ENCODE measurements at regions not wholly inside any gene's neighbourhood (a gene's known extent, or its start where the extent isn't known, plus 50 kb on each side); places are given as distances from the start of the nearest gene placed in this dataset.
A peak's percentile ranks its signal among the peaks of the same experiment; 100 is the strongest.

DNA sequence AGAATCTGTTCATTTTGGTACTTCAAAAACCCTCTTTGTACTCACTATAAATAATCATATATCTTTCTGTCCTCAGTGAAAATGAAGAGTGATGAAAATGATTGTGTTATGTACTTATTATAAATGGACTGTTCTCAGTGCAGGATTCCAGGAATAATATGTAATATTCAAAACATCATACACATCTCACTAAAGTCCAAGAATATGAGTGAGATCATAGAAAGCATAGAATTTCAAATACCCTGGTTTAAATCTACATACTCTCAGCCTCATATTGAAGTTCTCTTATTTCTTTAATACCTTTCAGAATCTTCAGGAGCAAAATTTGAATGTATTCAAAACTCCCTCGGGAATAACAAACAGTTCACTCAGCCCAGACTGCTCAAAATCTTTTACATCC is 868.0 kb downstream of the SLITRK6 start:
- ChIA-PET POLR2A (interaction anchor here (0.7 to 0.9 kb wide), 5 partner anchors 9 to 433 kb away, joined by 3 to 4 read pairs (median 3); no protein-coding TSS in a partner anchor), CTCF (ENCODE audit: unreplicated experiment) (no interaction called here)
- peaks cover 29% of the 10 kb centered on the region for H3K4me1 ChIP-seq (ENCODE audit: insufficient read depth, low read length, poor library complexity, severe bottlenecking)
- no peaks in the 10 kb centered on the region; the same call in 1 of the 2 replicates for H3K9me3 ChIP-seq (ENCODE audit: low read length)
- no peak overlapping the region for H3K27ac ChIP-seq (ENCODE audit: low read depth, low read length, poor library complexity, severe bottlenecking)
- no peaks in the 10 kb centered on the region for H3K36me3 ChIP-seq (ENCODE audit: insufficient read depth, low read length)
- H2AFZ ChIP-seq (ENCODE audit: low read length): peak overlapping the region; percentile 81
- H3K4me2 ChIP-seq (ENCODE audit: low read length): no peak overlapping the region
- H4K20me1 ChIP-seq (ENCODE audit: insufficient read depth, low read length): no peaks in the 10 kb centered on the region
- intact Hi-C loops (cut with micrococcal nuclease; ENCODE audit: unreplicated experiment): loop anchor here (10.0 kb wide), 1 partner anchor 454 kb away; no protein-coding TSS in a partner anchor
- TF ChIP-seq EZH2phosphoT487 (IDR thresholded peaks at IDR 0.05; ENCODE audit: borderline replicate concordance, low read depth, low read length): no peak
- TF ChIP-seq, protein P1, sequence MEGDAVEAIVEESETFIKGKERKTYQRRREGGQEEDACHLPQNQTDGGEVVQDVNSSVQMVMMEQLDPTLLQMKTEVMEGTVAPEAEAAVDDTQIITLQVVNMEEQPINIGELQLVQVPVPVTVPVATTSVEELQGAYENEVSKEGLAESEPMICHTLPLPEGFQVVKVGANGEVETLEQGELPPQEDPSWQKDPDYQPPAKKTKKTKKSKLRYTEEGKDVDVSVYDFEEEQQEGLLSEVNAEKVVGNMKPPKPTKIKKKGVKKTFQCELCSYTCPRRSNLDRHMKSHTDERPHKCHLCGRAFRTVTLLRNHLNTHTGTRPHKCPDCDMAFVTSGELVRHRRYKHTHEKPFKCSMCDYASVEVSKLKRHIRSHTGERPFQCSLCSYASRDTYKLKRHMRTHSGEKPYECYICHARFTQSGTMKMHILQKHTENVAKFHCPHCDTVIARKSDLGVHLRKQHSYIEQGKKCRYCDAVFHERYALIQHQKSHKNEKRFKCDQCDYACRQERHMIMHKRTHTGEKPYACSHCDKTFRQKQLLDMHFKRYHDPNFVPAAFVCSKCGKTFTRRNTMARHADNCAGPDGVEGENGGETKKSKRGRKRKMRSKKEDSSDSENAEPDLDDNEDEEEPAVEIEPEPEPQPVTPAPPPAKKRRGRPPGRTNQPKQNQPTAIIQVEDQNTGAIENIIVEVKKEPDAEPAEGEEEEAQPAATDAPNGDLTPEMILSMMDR (conservative IDR thresholded peaks at IDR 0.05; ENCODE audit: low read length): no peak
- no TSS peak for BruUV-seq (replicated peaks)
- no peak overlapping the region for H3K4me3 ChIP-seq (ENCODE audit: low read depth, low read length, poor library complexity, severe bottlenecking)
- no peak for DNase-seq (ENCODE audit: low spot score)
- no peaks in the 10 kb centered on the region for H3K9me2 ChIP-seq (ENCODE audit: insufficient read depth, low read length)
- H3K79me2 ChIP-seq (ENCODE audit: insufficient read depth, low read depth, low read length): no peaks in the 10 kb centered on the region

DNA sequence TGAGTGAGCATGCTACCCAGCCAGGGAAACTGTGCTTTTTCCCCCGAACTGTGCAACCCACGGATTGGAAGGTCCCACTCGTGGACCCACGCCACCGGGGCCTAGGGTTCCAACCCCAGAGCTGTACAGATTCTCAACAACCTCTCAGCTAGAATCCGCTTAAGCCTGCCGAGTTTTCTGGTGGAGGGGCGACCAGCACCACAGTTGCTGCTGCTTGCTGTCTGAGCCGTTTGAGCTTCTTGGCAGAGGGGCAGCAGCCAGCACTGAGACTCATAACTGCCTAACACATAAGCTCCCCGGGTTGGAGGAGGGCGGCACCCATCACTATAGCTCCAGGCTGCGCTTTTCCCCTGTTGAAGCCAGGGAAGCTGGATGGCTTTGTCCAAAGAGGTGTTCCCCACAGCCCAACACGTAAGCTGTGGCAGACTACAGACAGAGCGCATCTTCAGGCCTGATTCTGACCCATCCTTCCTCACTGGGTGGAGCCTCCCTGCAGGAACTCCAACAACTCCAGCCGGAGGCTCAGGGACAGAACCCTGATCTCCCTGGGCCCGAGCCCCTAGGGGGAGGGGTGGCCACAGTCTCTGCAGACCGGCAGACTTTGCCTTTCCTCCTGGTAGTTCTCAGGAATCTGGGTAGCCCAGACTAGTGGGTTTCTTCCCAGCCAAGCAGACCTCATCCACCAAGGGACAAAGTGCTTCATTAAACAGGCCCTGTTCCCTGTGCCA is 871.6 kb downstream of the SLITRK6 start:
- peaks cover 12% of the 10 kb centered on the region for H3K4me1 ChIP-seq (ENCODE audit: insufficient read depth, low read length, poor library complexity, severe bottlenecking)
- H3K4me2 ChIP-seq (ENCODE audit: low read length): no peak overlapping the region
- CTCF ChIA-PET (ENCODE audit: unreplicated experiment): no interaction called here
- H3K36me3 ChIP-seq (ENCODE audit: insufficient read depth, low read length): no peaks in the 10 kb centered on the region
- H3K4me3 ChIP-seq (ENCODE audit: low read depth, low read length, poor library complexity, severe bottlenecking): no peak overlapping the region
- H3K79me2 ChIP-seq (ENCODE audit: insufficient read depth, low read depth, low read length): no peaks in the 10 kb centered on the region
- POLR2A ChIA-PET: interaction anchor here (0.5 kb wide), 1 partner anchor 815 kb away, joined by 3 read pairs; no protein-coding TSS in a partner anchor
- no TSS peak for BruUV-seq (replicated peaks)
- no peaks in the 10 kb centered on the region for H3K9me3 ChIP-seq (ENCODE audit: low read length)
- TF ChIP-seq, protein P1 (conservative IDR thresholded peaks at IDR 0.05; ENCODE audit: low read length): no peak
- TF ChIP-seq EZH2phosphoT487 (IDR thresholded peaks at IDR 0.05; ENCODE audit: borderline replicate concordance, low read depth, low read length): no peak
- H4K20me1 ChIP-seq (ENCODE audit: insufficient read depth, low read length): no peaks in the 10 kb centered on the region
- intact Hi-C loops (cut with micrococcal nuclease; ENCODE audit: unreplicated experiment): no loop called here
- peak overlapping the region; percentile 45; the same call in 1 of the 2 replicates for H2AFZ ChIP-seq (ENCODE audit: low read length)
- no peak for DNase-seq (ENCODE audit: low spot score)
- H3K27ac ChIP-seq (ENCODE audit: low read depth, low read length, poor library complexity, severe bottlenecking): no peak overlapping the region
- H3K9me2 ChIP-seq (ENCODE audit: insufficient read depth, low read length): no peaks in the 10 kb centered on the region

- POLR2A ChIA-PET: interaction anchor here (0.6 to 2.0 kb wide), 10 partner anchors 9 to 886 kb away, joined by 3 to 7 read pairs (median 4); no protein-coding TSS in a partner anchor
- H3K9me2 ChIP-seq (ENCODE audit: insufficient read depth, low read length): no peaks in the 10 kb centered on the region
- no peak for DNase-seq (ENCODE audit: low spot score)
- no peak for TF ChIP-seq EZH2phosphoT487 (IDR thresholded peaks at IDR 0.05; ENCODE audit: borderline replicate concordance, low read depth, low read length)
- TF ChIP-seq, protein P1 (conservative IDR thresholded peaks at IDR 0.05; ENCODE audit: low read length): no peak
- H3K4me2 ChIP-seq (ENCODE audit: low read length): peak overlapping the region; percentile 21
- BruUV-seq (replicated peaks): no TSS peak
- H3K27ac ChIP-seq (ENCODE audit: low read depth, low read length, poor library complexity, severe bottlenecking): no peak overlapping the region
- CTCF ChIA-PET (ENCODE audit: unreplicated experiment): no interaction called here
- H3K36me3 ChIP-seq (ENCODE audit: insufficient read depth, low read length): no peaks in the 10 kb centered on the region
- peak overlapping the region; percentile 82 for H2AFZ ChIP-seq (ENCODE audit: low read length)
- H3K4me1 ChIP-seq (ENCODE audit: insufficient read depth, low read length, poor library complexity, severe bottlenecking): peaks cover 12% of the 10 kb centered on the region
- no peaks in the 10 kb centered on the region for H4K20me1 ChIP-seq (ENCODE audit: insufficient read depth, low read length)
- H3K4me3 ChIP-seq (ENCODE audit: low read depth, low read length, poor library complexity, severe bottlenecking): no peak overlapping the region
- no peaks in the 10 kb centered on the region for H3K79me2 ChIP-seq (ENCODE audit: insufficient read depth, low read depth, low read length)
- H3K9me3 ChIP-seq (ENCODE audit: low read length): no peaks in the 10 kb centered on the region
- intact Hi-C loops (cut with micrococcal nuclease; ENCODE audit: unreplicated experiment): no loop called here
Measured at GRCh38 chr13:84925443-84925842, 873.8 kb downstream of the SLITRK6 start.
